ENCODE measurements at regions not wholly inside any gene's neighbourhood (a gene's known extent, or its start where the extent isn't known, plus 50 kb on each side); places are given as distances from the start of the nearest gene placed in this dataset.

GRCh38 chr5:29262339-29263123 lies 1931.0 kb upstream of the CDH6 start:
- Histone ChIP-seq H3K4me2 (ENCODE audit: insufficient read depth, low read length) (no peak overlapping the region), H3K4me3 (ENCODE audit: insufficient read depth, low read length) (no peak overlapping the region), H3K27me3 (ENCODE audit: insufficient read depth, low read length) (no peaks in the 10 kb centered on the region), H3K79me2 (ENCODE audit: insufficient read depth, low read length) (no peaks in the 10 kb centered on the region), H4K20me1 (ENCODE audit: insufficient read depth, low read length) (no peaks in the 10 kb centered on the region), H2AFZ (ENCODE audit: low read length) (no peak overlapping the region), H3K4me1 (ENCODE audit: insufficient read depth, low read length) (no peaks in the 10 kb centered on the region), H3K36me3 (ENCODE audit: insufficient read depth, low read length) (no peaks in the 10 kb centered on the region), H3K9me3 (ENCODE audit: low read depth, low read length) (no peaks in the 10 kb centered on the region), H3K27ac (ENCODE audit: low read depth, low read length) (no peak overlapping the region)
- no peak for TF ChIP-seq CTCF (IDR thresholded peaks at IDR 0.05; ENCODE audit: extremely low read depth, low read depth, low read length)
- DNase-seq (ENCODE audit: insufficient read length, low spot score, missing footprints): no peak

DNA sequence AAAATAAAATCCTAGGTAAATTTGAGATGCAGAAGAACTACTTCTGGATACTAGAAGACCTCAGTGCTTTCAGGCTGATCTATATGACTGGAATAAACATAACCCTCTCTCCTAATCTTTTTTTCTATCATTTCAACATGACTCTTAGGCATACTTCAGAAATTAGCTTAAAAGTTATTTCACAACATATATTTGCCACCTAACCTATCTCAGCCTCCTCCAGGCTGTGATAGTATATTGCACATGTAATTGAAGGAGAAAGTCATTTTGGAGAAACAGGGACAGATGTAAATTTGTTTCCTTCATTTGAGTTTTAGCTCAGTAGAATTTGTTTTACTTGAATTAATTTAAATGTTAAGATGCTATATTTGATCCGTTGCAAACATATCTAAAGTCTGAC lies 1932.3 kb upstream of the CDH6 start:
- no peak overlapping the region for H3K27ac ChIP-seq (ENCODE audit: low read depth, low read length)
- DNase-seq (ENCODE audit: insufficient read length, low spot score, missing footprints): no peak
- no peak overlapping the region for H2AFZ ChIP-seq (ENCODE audit: low read length)
- H3K4me1 ChIP-seq (ENCODE audit: insufficient read depth, low read length): no peaks in the 10 kb centered on the region
- H3K27me3 ChIP-seq (ENCODE audit: insufficient read depth, low read length): no peaks in the 10 kb centered on the region
- no peak overlapping the region for H3K4me3 ChIP-seq (ENCODE audit: insufficient read depth, low read length)
- no peaks in the 10 kb centered on the region for H3K36me3 ChIP-seq (ENCODE audit: insufficient read depth, low read length)
- H4K20me1 ChIP-seq (ENCODE audit: insufficient read depth, low read length): no peaks in the 10 kb centered on the region
- H3K79me2 ChIP-seq (ENCODE audit: insufficient read depth, low read length): no peaks in the 10 kb centered on the region
- TF ChIP-seq CTCF (IDR thresholded peaks at IDR 0.05; ENCODE audit: extremely low read depth, low read depth, low read length): no peak
- no peak overlapping the region for H3K4me2 ChIP-seq (ENCODE audit: insufficient read depth, low read length)
- no peaks in the 10 kb centered on the region for H3K9me3 ChIP-seq (ENCODE audit: low read depth, low read length)

DNA sequence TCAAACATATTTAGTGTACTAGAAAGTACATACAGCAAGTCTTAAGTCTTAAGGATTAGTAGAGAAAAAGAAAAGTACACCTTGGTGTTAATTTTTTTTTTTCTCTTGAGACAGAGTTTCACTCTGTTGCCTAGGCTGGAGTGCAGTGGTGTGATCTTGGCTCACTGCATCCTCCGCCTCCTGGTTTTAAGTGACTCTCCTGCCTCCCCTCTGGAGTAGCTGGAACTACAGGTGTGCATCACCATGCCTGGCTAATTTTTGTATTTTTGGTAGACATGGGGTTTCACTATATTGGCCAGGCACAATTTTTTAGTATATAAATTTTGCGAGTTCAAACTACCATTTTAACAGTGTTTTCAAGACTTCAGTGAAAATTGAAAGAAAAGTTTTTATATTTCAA lies 1941.1 kb upstream of the CDH6 start:
- H3K36me3 ChIP-seq (ENCODE audit: insufficient read depth, low read length): no peaks in the 10 kb centered on the region
- no peak overlapping the region for H3K4me2 ChIP-seq (ENCODE audit: insufficient read depth, low read length)
- H3K9me3 ChIP-seq (ENCODE audit: low read depth, low read length): no peaks in the 10 kb centered on the region
- no peak overlapping the region for H3K4me3 ChIP-seq (ENCODE audit: insufficient read depth, low read length)
- H4K20me1 ChIP-seq (ENCODE audit: insufficient read depth, low read length): no peaks in the 10 kb centered on the region
- DNase-seq (ENCODE audit: insufficient read length, low spot score, missing footprints): no peak
- no peaks in the 10 kb centered on the region for H3K4me1 ChIP-seq (ENCODE audit: insufficient read depth, low read length)
- no peak for TF ChIP-seq CTCF (IDR thresholded peaks at IDR 0.05; ENCODE audit: extremely low read depth, low read depth, low read length)
- H2AFZ ChIP-seq (ENCODE audit: low read length): no peak overlapping the region
- no peaks in the 10 kb centered on the region for H3K27me3 ChIP-seq (ENCODE audit: insufficient read depth, low read length)
- H3K79me2 ChIP-seq (ENCODE audit: insufficient read depth, low read length): no peaks in the 10 kb centered on the region
- no peak overlapping the region for H3K27ac ChIP-seq (ENCODE audit: low read depth, low read length)

DNA sequence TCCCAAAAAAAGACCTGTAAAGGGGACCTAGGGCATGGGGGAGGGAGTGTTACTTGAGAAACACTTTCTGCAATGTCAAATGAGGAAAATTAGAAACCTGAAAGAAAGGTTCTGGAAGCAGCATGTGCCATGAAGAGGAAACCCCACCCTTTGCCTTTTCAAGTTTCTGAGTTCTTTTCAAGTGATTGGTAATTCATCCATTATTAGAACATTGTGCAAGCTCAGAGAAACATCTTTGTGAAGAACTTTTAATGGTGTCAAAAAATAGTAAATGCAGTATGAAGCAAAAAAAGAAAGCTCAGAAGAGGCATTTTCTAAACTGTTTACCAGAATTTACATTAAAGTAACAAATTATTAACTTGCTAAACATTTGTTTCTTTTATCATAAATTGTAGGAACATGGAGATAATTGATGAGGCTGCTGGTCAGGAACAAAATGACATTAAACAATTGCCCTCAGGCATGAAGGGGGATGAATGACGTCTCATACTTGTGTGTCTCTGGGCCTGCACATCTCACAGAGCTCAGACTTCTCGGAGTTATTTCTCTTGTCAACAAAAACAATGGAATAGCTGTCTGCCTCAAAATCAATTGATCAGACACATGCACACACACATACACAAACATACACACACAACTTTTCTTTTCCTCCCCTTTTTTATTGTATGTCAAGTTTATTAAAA lies 1946.0 kb upstream of the CDH6 start:
- Histone ChIP-seq H3K4me1 (ENCODE audit: insufficient read depth, low read length) (no peaks in the 10 kb centered on the region), H3K9me3 (ENCODE audit: low read depth, low read length) (no peaks in the 10 kb centered on the region), H3K36me3 (ENCODE audit: insufficient read depth, low read length) (no peaks in the 10 kb centered on the region), H3K4me3 (ENCODE audit: insufficient read depth, low read length) (no peak overlapping the region), H3K27ac (ENCODE audit: low read depth, low read length) (no peak overlapping the region), H4K20me1 (ENCODE audit: insufficient read depth, low read length) (no peaks in the 10 kb centered on the region), H3K4me2 (ENCODE audit: insufficient read depth, low read length) (no peak overlapping the region), H3K79me2 (ENCODE audit: insufficient read depth, low read length) (no peaks in the 10 kb centered on the region), H3K27me3 (ENCODE audit: insufficient read depth, low read length) (no peaks in the 10 kb centered on the region), H2AFZ (ENCODE audit: low read length) (no peak overlapping the region)
- TF ChIP-seq CTCF (IDR thresholded peaks at IDR 0.05; ENCODE audit: extremely low read depth, low read depth, low read length): no peak
- DNase-seq (ENCODE audit: insufficient read length, low spot score, missing footprints): no peak

Measured in osteoblast (primary cell).